Renal pelvis (tissue), 1 donor: ENCODE measurements at regions not wholly inside any gene's neighbourhood (a gene's known extent, or its start where the extent isn't known, plus 50 kb on each side); places are given as distances from the start of the nearest gene placed in this dataset.
"Not testable (repeated sequence)": the region's sequence is repeated elsewhere in the genome, so short reads cannot be mapped to it uniquely, and the experiment has no call there.

Source experiments
- DNase-seq: peaks from one replicate; pipeline ENCODE4 v3.0.0-alpha.2; 2013

DNA sequence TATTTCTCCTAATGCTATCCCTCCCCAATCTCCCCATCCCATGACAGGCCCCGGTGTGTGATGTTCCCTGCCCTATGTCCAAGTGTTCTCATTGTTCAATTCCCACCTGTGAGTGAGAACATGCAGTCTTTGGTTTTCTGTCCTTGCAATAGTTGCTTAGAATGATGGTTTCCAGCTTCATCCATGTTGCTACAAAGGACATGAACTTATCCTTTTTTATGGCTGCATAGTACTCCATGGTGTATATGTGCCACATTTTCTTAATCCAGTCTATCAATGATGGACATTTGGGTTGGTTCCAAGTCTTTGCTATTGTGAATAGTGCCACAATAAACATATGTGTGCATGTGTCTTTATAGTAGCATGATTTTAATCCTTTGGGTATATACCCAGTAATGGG lies 51.3 kb upstream of the RIOK2 start:
- not testable (repeated sequence) for DNase-seq

DNA sequence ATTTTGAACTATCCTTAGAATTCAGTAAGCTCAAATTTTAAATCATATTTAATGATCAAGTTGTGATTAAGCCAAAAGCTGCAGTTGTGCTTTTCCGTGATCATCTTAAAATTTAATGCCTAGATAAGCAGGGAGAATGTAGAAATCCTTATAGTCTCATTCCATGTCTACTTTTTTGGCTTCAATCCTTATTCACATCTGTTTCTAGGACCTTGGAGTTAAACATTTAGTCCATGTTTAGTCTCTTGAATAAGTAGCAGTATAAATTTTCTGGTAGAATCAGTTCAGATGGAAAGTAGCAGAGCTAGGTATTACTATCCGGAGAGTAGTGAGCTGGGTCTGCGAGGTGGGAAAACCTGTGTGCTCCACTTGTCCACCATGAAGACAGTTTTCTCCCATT lies 59.3 kb upstream of the RIOK2 start:
- DNase-seq, result no peak

DNA sequence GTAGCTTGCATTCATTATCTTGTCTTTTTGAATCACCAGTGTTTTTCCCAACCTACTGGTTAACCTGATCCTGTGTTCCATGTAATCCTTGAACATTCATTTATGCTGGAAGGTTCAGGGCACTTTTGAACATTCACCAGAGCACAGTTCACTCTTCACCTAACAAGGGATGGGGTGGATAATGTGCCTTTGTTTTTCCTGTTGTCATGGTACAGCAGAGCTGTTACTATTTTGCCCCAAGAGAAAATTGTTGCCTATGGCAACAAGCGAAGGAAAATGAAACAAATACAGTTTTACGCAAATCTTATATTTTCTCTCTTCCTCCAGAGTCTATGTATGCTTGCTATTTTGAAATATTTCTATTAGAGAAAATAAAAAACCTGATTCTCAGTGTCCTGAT lies 60.3 kb upstream of the RIOK2 start:
- DNase-seq, result peak; percentile 14

DNA sequence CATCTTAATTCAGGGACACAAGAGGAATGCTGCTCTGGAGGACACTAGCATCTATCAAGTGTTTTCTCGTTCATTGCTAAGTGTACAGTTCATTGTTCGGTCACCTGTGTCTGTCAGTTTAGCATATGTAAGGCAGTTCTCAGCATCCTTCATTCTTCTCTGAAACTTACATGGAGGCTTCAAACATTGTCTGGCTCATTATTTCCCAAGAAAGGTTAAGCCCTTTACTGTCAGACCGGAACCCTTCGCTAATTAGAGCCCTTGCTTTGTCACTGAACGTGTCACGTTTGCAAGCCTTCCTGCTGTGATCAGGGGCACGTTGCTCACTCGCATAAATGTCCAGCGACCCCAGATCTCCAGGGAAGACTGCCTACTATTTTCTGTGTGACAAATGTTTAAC lies 62.3 kb upstream of the RIOK2 start:
- DNase-seq, result peak; percentile 49

DNA sequence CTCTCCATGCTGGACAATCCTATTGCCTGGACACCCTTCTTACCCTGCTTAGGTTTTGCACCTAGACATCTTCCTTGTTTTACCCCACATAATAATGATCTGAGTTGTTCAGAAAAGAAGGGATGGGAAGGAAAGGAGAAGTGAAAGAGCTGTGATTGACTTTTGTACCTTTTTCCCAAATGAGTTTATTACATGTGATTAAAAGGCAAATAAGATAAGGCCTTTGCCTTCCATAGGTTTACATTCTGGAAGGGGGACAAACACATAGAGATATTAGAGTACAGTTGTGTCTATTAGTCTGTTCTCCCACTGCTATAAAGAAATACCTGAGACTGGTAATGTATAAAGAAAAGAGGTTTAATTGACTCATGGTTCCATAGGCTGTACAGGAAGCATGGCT lies 67.1 kb upstream of the RIOK2 start:
- DNase-seq, result no peak

DNA sequence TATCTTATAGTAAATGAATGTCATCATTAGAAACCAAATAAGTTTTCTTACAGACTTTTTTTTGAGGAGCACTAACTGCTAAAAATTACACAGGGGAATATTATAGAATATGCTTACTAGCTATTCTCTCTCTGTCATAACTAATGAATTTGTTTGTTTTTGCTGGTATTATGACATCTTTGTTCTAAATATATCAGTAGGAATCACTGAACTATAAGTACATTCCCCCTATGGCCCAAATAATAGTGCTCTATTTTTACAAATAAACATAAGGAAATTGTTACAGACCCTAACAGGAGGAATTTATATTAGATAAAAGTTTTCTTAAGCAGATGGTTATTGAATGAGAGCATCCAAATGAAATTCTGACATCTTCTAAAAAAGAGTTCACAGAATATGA lies 83.0 kb upstream of the RIOK2 start:
- DNase-seq, result no peak

DNA sequence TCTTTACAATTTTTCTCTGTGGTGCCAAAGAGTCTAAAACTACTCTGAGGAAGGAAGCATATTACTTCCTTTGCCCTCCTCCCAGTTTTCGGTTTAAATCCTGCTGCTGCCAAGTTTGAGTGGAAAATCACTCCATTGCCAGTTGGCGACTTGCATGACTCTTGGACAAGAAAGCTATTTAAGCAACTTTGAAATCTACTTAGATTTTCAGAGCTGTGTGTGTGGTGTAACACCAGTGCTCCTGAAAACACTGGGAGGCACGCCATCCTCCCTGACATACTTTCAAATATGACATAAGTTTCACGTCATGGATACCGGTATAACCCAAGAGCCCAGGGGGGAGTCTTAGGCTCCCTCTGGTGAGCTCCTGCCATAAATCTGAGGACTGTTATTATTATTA lies 83.5 kb upstream of the RIOK2 start:
- DNase-seq, result no peak

DNA sequence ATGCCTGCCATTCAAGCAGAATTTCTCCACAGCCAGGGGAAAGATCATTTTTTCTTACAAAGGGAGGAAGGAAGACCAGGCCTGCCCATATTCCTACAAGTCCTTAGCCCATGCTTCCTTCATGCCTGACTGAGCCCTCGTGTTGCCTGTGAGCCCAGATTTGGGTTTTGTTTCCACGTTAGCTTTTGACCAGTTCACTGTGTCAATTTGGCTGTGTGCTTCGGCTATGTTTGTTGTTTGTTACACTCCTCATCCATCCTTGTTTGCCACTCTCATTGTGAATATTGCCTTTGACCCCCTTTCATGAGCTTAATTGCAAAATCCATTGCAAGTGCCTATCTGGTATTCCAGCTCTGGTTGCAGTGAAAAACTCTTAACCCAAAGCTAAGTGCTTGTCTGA lies 84.7 kb upstream of the RIOK2 start:
- DNase-seq, result no peak

DNA sequence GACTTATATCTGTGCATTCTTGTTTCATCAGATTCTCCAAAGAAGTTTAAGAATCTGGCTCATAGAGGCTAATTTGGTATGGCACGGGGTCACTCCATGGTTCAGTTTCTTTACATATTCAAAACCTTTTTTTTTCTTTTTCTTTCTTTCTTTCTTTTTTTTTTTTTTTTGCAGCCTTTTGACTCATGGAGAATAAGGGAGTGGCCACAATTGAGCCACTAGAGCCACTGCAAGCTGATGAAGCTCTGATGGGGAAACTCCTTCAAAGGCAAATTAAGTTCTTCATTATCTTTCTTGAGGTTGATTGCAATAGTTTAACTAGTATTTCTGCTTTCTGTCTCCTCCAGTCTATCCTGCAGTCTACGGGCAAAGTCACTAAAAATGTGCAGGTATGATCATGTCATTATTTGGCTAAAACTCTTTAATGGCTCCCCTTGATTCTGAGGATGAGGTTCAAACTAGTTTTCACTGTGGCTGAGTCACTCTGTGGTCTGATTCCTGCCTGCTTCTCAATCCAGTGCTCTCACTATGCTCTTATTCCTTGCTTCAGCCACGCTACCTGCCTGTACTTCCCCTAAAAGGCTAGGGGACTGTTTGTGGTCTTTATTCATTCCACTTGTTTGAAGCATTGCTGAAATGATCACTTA lies 93.5 kb upstream of the RIOK2 start:
- no peak for DNase-seq

DNA sequence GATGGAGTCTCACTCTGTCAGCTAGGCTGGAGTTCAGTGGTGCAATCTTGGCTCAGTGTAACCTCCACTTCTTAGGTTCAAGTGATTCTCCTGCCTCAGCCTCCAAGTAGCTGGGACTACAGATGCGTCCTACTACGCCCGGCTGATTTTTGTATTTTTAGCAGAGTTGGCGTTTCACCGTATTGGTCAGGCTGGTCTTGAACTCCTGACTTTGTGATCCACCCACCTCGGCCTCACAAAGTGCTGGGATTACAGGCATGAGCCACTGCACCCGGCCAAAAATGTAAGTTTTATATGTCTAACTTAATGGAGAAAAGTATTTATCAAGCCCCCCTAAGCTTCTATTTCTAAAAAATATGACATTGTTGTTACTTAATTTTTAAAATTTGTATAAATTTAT lies 98.2 kb upstream of the RIOK2 start:
- DNase-seq, result no peak

DNA sequence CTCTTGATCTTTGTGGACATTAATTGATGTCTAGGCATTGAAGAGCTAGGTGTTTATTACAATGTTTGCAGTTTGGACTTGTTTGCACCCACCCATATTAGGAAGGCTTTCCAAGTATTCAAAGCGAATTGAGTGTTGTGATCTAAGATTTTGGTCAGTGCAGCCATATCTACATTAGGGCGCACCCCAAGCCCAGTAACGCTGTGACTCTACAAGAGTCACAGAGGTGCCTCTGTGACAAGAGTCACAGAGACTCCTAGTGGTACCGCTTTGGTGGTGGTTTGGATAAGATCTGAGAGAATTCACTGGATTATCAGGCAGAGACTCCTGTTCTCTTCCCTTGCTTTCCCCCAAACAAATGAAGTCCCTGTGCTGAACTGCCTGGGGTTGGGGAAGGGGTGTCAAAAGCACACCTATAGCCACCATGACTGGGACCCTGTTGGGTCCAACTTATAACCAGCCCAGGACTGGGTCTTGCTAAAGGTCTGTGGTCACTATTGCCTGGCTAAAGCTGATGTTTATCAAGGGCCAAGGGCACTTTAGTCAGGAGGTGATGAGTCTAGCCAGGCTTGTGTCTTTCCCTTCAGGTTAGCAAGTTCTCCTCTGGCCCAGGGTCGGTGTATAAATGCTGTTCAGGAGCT lies 114.1 kb upstream of the RIOK2 start:
- DNase-seq, result peak; percentile 10

DNA sequence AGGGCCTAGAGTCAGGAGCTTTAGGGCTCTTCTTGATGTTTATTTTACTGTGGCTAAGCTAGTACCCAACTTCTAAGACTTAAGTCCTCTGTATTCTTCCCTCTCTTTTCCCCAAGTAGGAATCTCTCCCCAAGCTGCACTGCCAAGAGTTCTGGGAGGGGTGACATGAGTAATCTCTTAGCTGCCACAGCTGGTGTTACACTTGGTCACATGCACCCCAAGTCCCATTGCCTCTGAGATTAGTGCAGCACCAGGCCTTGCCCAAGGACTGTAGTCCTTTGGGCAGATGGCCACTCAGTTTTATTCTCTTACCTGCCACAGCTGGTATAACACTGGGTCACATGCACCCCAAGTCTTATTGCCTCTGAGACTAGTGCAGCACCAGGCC lies 114.7 kb upstream of the RIOK2 start:
- no peak for DNase-seq

DNA sequence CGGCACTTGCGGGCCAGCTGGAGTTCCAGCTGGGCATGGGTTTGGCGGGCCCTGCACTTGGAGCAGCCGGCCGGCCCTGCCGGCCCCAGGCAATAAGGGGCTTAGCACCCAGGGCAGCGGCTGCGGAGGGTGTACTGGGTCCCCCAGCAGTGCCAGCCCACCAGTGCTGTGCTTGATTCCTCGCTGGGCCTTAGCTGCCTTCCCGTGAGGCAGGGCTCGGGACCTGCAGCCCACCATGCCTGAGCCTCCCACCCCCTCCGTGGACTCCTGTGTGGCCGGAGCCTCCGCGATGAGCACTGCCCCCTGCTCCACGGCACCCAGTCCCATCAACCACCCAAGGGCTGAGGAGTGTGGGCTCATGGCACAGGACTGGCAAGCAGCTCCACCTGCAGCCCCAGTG lies 118.1 kb upstream of the RIOK2 start:
- not testable (repeated sequence) for DNase-seq

DNA sequence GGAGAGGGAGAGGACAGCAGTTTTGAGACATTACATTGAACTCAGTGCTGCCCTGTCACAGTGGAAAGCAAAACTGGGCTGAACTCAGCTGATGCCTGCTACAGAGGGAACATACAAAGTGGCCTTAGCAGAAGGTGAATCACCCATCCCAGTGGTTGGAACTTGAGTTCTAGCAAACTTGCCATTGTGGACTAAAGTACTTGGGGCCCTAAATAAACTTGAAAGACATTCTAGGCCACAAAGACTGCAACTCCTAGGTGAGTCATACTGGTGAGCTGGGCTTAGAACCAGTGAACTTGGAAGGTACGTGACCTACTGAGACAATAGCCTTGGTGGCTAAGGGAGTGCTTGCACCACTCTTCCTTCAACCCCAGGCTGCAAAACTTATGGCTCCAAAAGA lies 155.7 kb upstream of the RIOK2 start:
- DNase-seq, result no peak

DNA sequence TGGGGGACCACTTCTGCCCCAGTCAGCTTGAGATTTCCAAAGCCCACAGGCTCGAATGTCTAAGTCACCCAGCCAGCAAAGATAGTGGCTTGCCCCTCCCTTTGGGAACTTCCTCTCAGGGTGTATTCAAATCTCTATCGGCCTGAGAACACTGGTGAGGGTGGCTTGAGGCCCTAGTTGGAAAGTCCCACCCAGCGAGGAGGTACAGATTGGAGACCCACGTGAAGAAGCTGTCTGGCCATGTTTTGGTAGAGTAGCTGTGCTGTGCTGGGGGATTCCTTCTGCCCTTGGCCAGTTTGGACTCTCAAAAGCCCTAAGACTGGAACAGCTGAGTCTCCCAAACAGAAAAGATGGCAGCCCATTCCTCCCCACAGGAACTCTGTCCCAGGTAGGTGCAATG lies 172.7 kb upstream of the RIOK2 start:
- no peak for DNase-seq

DNA sequence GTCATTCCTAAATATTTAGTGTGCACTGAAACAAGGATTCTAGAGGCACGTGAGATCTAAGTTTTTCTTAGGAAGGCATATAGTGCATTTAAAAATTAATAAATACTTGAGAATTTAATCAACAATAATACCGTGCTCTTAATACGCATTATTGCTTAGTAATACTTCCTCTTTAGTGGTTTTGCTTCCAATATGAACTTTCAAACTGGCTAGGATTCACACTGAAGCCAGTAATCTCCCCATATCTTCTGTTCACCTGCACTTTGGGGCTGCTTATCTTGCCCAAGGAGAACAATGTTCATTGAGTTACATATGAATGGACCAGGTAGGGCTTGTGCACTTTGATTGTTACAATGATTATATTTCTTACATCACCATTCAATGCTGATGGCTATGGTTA lies 180.5 kb upstream of the RIOK2 start:
- DNase-seq, result no peak

DNA sequence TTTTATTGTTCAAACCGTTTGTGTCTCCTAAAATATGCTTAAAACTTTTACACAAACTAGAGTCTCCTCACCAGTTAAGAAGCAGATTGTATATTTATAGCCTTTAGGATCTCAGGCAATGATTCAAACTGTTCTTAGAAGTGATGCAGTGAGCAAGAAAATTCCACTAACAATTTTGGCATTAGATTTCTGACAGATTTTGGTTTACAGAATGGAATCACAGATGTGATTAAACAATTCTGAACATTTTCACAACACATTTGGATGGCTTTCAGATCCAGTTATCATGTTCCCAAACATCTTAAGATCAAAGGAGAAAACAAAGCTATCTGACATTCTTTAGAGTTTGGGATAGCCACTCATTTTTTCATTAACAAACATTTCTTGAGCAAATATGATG lies 181.7 kb upstream of the RIOK2 start:
- DNase-seq, result no peak

DNA sequence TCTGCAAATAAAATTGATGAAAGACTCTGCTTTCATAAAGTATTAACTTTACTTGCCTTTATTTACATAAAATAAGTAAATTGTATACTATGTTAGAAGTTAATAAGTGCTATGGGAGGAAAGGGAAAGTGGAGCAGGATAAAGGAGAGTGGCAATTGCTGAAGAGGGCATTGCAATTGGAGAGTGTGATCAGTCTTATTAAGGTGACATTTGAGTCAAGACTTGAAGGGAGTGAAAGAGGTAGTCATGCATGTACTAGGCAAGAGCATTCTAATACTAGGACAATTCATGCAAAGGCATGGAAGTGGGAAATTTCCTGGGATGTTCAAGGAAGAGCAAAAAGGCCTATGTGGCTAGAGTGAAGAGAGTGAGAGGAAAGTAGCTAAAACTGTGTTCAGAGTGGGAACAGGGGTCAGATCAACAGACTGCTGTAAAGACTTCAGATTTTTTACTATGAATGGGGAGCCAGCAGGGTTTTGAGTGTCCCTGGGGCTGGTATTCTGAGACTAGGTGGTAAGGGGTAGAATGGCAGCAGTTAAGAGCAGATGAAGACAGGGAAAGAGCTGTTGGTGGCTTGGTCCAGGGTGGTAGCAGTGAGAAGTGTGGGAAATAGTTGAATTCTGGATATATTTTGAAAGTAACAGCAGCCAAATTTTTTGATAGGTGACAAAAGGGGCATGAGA lies 182.3 kb upstream of the RIOK2 start:
- peak; percentile 12 for DNase-seq

DNA sequence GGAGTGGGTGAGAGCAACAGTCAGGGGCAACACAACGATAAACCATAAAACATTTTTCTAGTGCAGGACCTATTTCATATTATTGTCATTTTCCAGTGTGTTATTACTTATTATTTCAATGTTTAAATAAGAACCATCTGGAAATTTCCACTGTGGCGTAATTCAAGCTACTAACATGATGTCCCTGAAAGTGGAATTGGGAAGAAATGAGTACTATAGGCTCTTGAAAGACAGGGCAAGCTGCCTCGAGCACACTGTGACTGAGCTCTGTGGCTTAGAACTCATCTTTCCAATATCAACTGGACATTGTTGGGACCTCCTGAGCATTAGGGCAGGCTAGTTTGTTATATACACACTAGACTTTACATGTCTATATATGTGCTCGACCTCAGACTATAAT lies 182.9 kb upstream of the RIOK2 start:
- no peak for DNase-seq

DNA sequence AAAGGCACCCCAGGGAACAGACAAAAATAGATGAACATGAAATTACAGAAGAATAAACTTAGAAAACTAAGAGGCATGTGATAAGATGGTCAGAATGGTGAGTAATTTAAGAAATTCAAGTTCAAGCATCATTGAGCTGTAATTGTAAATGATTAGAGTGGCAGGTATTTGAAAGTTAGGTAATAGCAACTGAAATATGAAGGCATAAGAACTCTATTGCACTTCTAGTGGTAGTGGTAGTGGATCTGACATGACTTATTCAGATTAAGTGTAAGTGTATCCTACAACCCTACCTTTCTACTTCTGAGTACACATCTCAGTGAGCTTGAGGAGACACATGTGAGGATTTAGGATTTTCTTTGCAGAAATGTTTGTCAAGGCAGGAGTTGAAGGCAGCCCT lies 192.9 kb upstream of the RIOK2 start:
- no peak for DNase-seq

DNA sequence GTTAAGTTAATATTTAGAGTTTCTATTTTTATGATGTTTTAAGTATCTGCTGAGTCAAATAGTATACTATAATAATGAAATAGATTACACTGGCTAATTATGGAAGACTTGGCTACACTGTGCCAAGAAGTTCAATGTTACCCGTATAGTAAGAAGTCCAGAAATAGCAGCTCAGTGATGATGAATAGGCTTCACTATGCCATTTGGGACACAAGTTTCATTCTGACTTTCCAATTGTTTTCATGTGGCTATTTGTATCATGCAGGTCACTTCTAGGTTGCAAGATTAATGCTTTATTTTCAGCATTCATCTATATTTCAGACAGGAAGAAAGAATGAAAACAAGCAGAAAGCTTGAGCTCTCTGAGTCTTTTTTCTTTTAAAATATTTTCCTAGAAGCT lies 194.5 kb upstream of the RIOK2 start:
- DNase-seq, result no peak

DNA sequence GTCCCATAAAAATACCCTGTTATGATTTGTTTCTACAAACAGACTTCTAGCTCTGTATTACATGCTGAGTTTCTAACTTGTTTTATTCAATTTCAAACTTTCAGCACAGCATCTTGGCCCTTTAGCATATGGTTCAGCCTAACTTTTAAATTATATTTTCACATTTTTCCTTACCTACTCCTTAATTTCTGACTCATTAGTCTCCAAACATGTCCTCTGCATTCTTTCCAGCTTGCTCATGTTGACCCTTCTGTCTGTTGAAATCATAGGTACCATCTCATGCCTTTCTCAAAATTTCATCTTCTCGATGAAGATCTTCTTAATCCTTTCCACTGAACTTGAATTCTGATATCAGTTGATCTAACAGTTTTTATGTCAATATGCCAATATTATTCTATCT lies 200.9 kb upstream of the RIOK2 start:
- no peak for DNase-seq

DNA sequence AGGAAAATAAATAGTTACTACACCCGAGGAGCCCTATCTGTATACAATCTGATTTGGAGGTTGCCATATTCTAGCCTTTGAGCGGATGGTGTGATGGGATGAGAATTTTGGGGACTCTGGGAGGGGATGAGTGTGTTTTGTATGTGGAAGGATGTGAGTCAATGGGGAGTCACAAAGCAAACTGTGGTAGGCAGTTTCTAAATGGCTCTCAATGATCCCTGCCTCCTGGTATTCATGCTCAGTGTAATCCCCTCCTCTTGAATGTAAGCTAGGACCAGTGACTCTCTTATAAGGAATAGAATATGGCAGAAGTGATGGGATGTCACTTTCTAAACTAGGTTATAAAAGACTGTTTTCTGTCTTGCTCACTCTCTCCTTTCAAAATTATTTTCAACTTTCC lies 205.7 kb upstream of the RIOK2 start:
- DNase-seq, result no peak

DNA sequence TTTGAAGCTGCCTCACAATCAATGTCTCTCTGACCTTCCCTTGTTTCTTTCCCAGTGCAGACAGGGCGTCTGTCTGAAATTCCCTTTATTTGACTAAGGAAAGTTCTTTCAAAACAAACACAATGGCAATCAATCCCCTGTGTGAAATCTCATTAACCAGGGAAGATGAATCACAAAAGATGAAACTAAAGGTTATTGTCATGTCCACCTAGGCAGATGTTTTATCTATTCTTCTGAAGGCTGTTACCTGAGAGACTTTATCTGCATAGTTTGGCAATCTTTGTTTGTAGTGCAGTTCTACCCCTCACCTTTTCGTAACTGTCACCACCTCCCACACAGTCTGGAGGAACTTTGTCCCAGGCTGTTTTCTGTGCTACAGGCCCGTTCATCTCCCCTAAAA lies 217.5 kb upstream of the RIOK2 start:
- DNase-seq, result no peak
